Effector CD4-positive, alpha-beta T cell (primary cell): ENCODE measurements at regions not wholly inside any gene's neighbourhood (a gene's known extent, or its start where the extent isn't known, plus 50 kb on each side); places are given as distances from the start of the nearest gene placed in this dataset.
"Not testable (repeated sequence)": the region's sequence is repeated elsewhere in the genome, so short reads cannot be mapped to it uniquely, and the experiment has no call there.

Experiments
- DNase-seq: peaks from one replicate; pipeline ENCODE4 v3.0.0-alpha.2; 2020

GRCh38 chr9:38342532-38342931 lies 50.0 kb upstream of the ALDH1B1 start:
- no peak for DNase-seq

GRCh38 chr9:38342096-38342495 lies 50.4 kb upstream of the ALDH1B1 start:
- no peak for DNase-seq

DNA sequence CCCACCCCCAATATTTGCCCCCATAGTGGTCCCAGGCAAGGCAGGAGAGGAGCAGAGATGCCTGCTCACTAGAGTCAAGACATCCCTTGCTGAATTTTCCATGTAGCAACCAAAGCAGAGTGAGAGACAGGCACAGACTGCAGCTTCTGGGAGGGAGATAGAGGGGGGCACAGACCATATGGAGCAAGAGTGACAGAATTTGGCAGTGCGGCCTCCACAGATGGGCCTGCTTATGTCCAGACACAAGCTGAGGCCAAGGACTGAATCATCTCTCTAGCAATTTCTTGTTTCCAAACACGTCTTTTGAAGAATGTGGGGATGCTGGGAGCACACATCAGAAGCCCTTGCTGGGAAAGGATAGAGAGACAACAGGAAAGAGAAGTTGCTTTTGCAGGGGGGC lies 53.0 kb upstream of the ALDH1B1 start:
- no peak for DNase-seq

DNA sequence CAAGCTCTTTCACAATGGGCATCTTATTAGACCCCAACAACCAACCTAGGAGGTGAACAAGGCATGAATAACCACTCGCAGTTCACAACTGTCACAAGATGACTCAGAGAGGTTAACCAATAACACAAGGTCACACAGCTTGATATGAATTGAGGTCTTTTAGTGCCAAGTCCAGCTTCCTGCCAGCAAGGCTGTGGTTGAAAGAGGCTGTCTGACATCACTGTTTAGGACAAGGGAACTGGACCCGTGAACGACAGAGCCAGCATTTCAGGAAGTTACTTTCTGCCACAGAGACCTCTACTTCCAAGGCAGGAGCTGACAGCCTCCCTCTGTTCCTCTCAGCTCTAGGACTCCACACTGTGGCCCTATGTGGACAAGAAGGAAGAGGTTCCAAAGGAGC lies 53.4 kb upstream of the ALDH1B1 start:
- no peak for DNase-seq

DNA sequence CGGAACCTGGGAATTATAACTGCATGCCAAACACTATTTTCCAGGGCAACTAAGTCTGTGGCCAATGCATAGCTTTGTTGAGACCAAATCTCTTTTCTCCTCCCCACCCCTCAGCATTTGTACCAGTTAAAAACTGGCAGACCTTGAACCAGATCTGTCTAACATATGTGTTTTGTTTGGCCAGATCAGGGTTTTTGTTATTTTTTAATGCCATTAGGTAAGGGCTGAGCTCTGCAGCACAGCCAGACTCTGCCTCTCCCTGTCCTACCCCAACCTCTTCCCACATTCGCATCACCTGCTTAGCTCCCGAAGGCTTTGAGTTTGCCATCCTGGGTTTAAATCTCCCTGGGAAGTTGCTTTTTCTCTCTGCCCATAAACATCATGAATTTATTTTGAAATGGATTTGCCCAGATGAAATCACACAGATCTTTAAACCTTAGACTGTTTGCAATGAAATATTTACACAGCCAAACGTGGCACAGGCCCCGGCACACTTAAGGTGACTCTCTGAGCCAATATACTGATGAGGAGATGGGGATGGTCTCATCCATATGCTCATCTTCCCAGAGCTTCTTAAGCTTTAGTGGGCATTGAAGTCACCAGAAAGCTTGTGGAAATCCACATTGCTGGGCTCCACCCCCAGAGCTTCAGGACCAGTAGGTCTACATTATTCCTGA lies 54.0 kb upstream of the ALDH1B1 start:
- no peak for DNase-seq

DNA sequence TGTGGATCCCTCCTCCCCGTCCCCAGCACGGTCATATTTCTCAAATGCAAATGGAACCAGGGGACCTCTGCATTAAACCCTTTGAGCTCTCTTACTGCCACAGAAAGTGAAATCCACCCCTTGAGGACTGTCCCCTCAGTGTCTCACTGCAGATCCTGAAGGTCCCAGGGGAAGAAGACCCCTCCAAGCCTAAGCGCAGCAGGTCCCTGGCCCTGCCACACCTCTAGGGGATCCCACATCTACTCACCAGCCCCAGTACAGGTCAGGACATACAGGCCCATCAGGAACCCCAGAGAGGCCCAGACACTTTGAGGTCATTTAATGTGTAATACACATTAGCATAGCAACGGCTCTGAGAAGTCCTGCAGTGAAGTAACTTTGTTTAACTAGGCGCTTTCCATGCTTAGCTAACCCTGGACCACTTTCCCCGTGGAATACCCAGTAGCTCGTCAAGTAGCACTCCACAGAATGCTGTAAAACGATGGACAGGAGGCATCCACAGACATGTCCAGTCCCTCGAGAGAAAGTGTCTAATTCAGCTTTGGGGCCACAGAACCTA lies 54.7 kb upstream of the ALDH1B1 start:
- DNase-seq = no peak

GRCh38 chr9:38337181-38337580 lies 55.3 kb upstream of the ALDH1B1 start:
- no peak for DNase-seq

DNA sequence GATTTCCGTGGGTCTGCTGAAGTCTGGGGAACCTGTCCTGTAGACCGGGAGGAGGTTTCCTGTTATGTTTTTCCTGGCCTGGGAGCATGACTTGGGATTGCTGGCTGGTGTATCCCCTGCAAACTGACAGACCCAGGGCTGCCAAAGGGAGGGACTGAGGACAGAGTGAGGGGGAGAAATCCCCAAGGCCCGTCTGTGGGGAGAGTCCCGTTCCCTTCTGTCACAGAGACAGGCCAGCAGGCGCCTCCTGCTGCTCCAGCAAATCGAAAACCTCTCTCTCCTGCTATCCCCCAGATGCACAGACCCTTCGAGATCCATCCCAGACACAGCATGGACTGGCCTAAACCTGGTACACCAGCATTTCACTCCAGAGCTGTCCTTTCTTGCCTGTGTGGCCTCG lies 56.2 kb upstream of the ALDH1B1 start:
- DNase-seq = no peak

DNA sequence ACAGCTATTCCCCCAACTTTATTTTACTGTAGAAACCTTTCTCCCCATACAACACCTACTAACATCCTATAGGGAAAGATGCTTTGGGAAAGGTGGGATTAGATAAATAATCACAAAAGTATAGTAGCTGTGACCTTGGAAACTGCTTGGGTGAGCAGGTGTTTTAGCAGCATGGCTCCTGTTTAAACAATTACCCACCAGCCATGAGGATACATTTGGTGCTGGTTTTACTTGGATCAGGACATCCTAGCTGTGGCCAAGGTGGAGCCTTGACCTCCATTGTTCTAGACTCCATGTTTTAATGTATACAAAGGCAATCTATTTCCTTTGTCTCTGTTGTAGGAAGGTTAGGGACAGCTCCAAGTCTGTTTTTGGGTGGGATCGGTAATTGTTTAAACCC lies 56.8 kb upstream of the ALDH1B1 start:
- DNase-seq = no peak

DNA sequence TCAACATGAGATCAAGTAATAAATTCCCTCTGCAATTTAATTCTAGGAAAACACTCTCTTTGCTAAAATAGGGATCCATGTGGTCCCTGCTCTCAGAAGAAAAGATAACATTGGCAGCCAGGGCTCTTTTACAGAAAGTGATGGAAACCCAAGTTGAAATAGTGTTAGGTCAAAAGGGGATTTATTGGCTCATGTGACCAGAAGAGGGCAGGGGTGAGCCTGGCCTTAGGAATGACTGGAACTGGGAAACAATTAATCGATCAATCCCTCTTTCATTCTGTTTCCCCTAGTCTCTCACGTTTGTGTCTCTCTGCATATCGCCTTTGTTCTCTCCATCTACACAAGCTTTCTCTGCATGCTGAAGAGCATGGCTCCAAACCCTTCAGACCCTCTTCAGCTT lies 58.3 kb upstream of the ALDH1B1 start:
- DNase-seq = no peak

DNA sequence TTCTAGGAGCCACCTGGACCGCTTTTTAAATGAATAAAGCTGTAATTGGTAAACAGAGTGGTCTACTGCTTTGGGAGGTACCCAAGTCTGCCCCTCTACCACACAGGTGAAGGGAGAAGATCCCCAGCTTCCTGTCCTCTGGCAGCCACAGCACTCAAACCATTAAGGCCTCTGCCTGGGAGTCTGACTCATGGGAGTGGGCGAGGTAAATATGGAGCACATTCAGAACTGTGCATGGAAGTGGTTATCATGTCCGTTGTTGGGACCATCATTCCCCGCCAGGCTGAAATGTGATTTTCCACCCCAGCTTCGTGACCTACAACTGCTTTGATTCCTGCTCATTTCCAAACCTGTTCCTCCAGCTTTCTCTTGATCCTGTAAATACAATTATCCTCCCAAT lies 59.5 kb upstream of the ALDH1B1 start:
- no peak for DNase-seq

GRCh38 chr9:38332625-38333024 lies 59.9 kb upstream of the ALDH1B1 start:
- DNase-seq = no peak

DNA sequence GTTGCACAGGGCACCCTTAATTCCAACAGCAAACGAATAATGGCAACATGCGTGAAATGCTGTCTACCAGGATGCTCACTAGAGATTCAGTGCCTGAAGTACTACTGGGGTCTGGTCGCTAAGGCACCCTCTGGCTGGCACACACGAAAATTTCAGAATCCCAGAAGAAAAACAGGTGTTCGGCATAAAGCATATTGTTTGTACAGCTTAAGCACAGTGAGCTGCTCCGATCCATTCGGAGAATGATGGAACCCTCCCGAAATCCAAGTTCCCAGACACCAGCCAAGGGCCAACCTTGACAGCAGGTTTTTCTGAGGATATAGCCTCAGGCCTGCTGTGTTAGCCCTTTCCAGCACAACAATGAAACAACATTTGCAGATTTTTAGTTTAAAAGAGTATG lies 61.4 kb upstream of the ALDH1B1 start:
- no peak for DNase-seq

DNA sequence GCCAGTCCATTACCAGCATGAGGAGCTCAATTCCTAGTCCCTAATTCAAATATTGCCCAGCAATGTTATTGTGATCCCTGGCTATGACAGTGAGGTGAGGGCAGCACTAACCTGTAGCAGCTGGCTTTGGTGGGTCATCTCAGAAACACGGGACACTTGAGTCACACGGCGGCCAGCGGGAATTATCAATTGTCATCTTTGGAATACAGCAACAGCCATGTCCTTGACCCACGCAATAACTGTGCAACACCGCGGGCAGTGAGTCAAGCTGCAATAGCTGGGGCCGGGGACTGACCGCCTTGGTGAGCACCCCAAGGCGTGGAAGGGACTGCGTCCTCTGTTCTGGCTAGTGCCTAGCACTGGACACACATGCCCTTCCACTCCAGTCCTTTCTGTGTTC lies 62.5 kb upstream of the ALDH1B1 start:
- DNase-seq = no peak

DNA sequence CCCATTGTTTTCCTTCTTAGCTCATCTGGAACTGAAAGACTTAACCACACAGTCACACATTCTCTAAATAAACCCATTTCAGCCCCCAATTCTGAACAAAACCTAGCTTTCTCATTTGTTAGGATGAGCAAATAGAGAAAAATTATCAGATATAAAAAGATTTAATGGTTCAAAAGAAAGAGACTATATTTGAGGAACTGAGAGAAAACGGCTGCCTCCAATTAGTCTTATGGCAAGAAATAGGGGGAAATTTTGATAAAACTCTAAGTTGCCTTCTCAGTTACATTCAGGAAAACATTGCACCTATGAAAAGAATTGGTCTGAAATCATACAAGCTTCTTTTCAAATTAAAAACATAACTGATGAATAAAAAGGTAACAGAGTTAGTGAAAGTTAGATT lies 63.7 kb upstream of the ALDH1B1 start:
- DNase-seq = no peak

DNA sequence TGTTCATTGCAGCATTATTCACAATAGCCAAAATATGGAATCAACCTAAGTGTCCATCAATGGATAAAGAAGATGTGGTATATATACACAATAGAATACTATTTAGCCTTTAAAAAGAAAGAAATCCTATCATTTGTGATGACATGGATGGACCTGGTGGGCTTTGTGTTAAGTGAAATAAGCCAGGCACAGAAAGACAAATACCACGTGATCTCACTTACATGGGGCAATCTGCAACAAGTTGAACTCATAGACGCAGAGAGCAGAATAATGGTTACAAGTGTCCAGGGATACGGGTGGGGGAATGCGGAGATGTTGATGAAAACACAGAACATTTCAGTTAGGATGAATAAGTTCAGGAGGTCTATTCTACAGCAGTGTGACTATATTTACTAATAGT lies 66.4 kb upstream of the ALDH1B1 start:
- no peak for DNase-seq

DNA sequence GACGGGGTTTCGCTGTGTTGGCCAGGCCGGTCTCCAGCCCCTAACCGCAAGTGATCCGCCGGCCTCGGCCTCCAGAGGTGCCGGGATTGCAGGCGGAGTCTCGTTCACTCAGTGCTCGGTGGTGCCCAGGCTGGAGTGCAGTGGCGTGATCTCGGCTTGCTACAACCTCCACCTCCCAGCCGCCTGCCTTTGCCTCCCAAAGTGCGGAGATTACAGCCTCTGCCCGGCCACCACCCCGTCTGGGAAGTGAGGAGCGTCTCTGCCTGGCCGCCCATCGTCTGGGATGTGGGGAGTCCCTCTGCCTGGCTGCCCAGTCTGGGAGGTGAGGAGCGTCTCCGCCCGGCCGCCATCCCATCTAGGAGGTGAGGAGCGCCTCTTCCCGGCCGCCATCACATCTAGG lies 68.3 kb upstream of the ALDH1B1 start:
- DNase-seq = not testable (repeated sequence)

DNA sequence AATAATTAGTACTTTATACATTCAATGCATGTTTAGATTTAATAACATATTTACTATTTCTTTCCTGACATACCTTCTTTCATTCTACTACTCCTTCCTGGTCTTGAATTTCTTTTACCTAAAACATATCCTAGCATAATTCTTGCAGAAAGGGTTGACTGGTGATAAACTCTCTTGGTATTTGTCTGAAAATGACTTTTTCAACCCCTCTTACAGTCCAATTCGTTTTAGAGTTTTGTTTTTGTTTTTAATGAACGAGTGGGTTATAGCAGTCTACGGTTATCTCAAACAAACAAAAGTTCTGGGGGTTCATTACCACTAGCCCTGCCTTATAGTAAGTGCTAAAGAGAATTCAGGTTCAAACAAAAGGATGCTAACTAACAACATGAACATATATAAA lies 69.6 kb upstream of the ALDH1B1 start:
- DNase-seq = no peak

GRCh38 chr9:38319496-38320173 lies 72.9 kb upstream of the ALDH1B1 start:
- DNase-seq = no peak

GRCh38 chr9:38318759-38319495 lies 73.6 kb upstream of the ALDH1B1 start:
- DNase-seq = no peak

- no peak for DNase-seq
Measured at GRCh38 chr9:38316166-38316780, 76.2 kb upstream of the ALDH1B1 start.

DNA sequence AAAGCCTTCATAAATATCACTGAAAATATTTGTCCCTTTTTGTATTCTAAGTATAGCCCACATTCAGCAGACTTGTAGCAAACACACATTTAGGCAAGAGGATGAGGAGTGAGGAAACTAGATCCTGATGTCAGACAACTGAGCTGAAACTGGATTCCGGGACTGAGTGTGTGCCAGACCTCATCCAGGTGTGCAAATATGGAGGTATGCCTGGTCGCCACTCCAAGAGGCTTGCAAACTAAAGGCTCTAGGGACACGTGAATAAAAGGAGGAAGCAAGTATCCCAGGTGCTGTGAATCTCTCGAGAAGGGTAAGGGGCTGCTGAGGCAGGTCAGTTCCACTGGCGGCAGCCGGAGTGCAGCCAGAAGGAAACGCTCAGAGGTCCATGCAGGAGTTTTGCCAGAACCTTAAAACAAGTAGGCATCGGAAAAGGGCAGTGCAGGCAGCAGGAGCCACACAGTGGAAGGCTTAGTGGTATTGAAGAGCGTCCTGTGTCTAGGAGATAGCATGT lies 77.4 kb upstream of the ALDH1B1 start:
- DNase-seq = no peak

- DNase-seq = no peak
Measured at GRCh38 chr9:38313421-38313820, 79.1 kb upstream of the ALDH1B1 start.
